Keratinocyte (primary cell): ENCODE measurements at regions not wholly inside any gene's neighbourhood (a gene's known extent, or its start where the extent isn't known, plus 50 kb on each side); places are given as distances from the start of the nearest gene placed in this dataset.

ENCODE experiments used
- DNase-seq: peaks from one replicate; pipeline ENCODE4 v3.0.0-alpha.2; 2011; ENCODE audit warnings: low read depth, missing footprints, low spot score
- FAIRE-seq: peaks from 2 replicates; lab custom pipeline; 2011; peaks lifted over from hg19 to GRCh38; lab: Jason Lieb, UNC
- H2AFZ ChIP-seq: 2 replicates; pipeline ENCODE4 v1.6.0; 2012; ENCODE audit warnings: low read length, control low read depth, inconsistent platforms; ENCODE audit not compliant: control insufficient read depth
- H3K27ac ChIP-seq: 2 replicates; pipeline ENCODE4 v1.5.1; 2011; ENCODE audit warnings: low read length; ENCODE audit not compliant: control insufficient read depth, insufficient read depth
- H3K27me3 ChIP-seq: 3 replicates; pipeline ENCODE4 v1.6.0; 2011; ENCODE audit warnings: low read length; ENCODE audit not compliant: control insufficient read depth, insufficient read depth; ENCODE audit errors: extremely low read depth
- H3K36me3 ChIP-seq, 2 experiments: 2 replicates in 1 of 2; 3 replicates in 1 of 2; pipeline ENCODE4 v1.5.1; 2011; ENCODE audit warnings: low read length in 2 of 2, mild to moderate bottlenecking in 1 of 2; ENCODE audit not compliant: control insufficient read depth in 2 of 2, insufficient read depth in 2 of 2; ENCODE audit errors: extremely low read depth in 1 of 2
- H3K4me1 ChIP-seq: 3 replicates; pipeline ENCODE4 v1.5.1; 2011; ENCODE audit warnings: low read length; ENCODE audit not compliant: control insufficient read depth, insufficient read depth; ENCODE audit errors: extremely low read depth
- H3K4me2 ChIP-seq: 3 replicates; pipeline ENCODE4 v1.6.0; 2011; ENCODE audit warnings: low read depth, low read length; ENCODE audit not compliant: control insufficient read depth, insufficient read depth; ENCODE audit errors: extremely low read depth
- H3K4me3 ChIP-seq, 3 experiments: fragments of 200-600 bp in 1 of 3; sonication (generic) in 1 of 3; 2 replicates in 2 of 3; 3 replicates in 1 of 3; pipeline ENCODE4 v1.5.1; 2011 to 2016; ENCODE audit warnings: low read length in 3 of 3, mild to moderate bottlenecking in 3 of 3, control low read depth in 2 of 3, inconsistent platforms in 1 of 3, low read depth in 1 of 3, mixed read lengths in 1 of 3, mixed run types in 1 of 3, moderate library complexity in 1 of 3; ENCODE audit not compliant: control insufficient read depth in 2 of 3, insufficient read depth in 2 of 3; ENCODE audit errors: extremely low read depth in 1 of 3
- H3K79me2 ChIP-seq: 2 replicates; pipeline ENCODE4 v1.6.0; 2012; ENCODE audit warnings: low read length; ENCODE audit not compliant: control insufficient read depth, insufficient read depth
- H3K9ac ChIP-seq: 3 replicates; pipeline ENCODE4 v1.6.0; 2011; ENCODE audit warnings: low read length; ENCODE audit not compliant: control insufficient read depth, insufficient read depth; ENCODE audit errors: extremely low read depth
- H3K9me1 ChIP-seq: 3 replicates; pipeline ENCODE4 v1.6.0; 2011; ENCODE audit warnings: low read length; ENCODE audit not compliant: control insufficient read depth, insufficient read depth; ENCODE audit errors: extremely low read depth
- H3K9me3 ChIP-seq: 2 replicates; pipeline ENCODE4 v1.5.1; 2012; ENCODE audit warnings: low read depth, low read length; ENCODE audit not compliant: control insufficient read depth
- H4K20me1 ChIP-seq: 3 replicates; pipeline ENCODE4 v1.6.0; 2011; ENCODE audit warnings: low read length; ENCODE audit not compliant: control insufficient read depth, insufficient read depth; ENCODE audit errors: extremely low read depth
- EZH2 ChIP-seq: IDR thresholded peaks from one replicate; pipeline ENCODE4 v1.6.1; 2012; ENCODE audit warnings: inconsistent platforms, mild to moderate bottlenecking, low read length, moderate library complexity
- dilution Hi-C: fragments of 300-500 bp; cut with MboI; formaldehyde crosslinking; loops from one replicate; pipeline ENCODE4 v1.7.0; 2020; ENCODE audit warnings: low sequenced_read_pairs; ENCODE audit not compliant: extremely low pct_ligation_motif_present
- TF ChIP-seq, protein P1 (sequence below), 3 experiments: IDR thresholded peaks in 1 of 3; conservative IDR thresholded peaks in 1 of 3; optimal IDR thresholded peaks in 1 of 3; 2 replicates in 2 of 3; 3 replicates in 1 of 3; pipeline versions ENCODE3 to v1.5.1; 2011; ENCODE audit warnings: low read length in 3 of 3, mild to moderate bottlenecking in 3 of 3, moderate library complexity in 2 of 3, control low read depth in 1 of 3, inconsistent platforms in 1 of 3; ENCODE audit not compliant: insufficient read depth in 2 of 3; ENCODE audit errors: extremely low read depth in 1 of 3

DNA sequence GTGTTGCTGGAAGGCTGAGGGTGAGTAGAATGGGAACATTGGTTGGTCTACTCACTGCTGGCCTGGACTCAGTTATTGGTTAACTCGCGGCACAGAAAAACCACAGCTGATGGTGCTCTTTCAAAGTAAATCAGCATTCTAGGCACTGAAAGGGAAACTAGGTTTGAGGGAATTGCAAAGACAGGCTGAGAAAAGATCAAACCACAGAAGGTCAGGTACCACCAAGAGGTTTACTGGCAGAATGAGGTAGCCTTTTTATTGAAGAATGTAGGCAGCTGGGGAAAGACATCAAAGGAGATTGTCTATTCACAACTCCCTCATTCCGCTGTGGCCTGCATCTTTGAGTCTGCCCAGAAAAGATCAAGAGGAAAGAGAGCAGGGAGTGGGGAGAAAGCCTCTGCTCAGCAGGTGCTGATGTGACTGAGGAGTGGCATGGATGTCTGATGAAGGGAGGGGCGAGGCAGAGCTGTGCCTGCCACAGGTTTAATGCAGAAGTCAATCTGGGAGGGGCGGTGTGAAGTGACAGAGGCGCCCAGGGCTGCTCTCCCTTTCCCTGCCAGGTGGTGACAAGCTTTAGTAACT, 255.5 kb downstream of the MAN2A1 start:
- Histone ChIP-seq H4K20me1 (no peaks in the 10 kb centered on the region), H3K4me1 (no peaks in the 10 kb centered on the region), H3K27me3 (peaks cover 4% of the 10 kb centered on the region), H3K4me3 (no peak overlapping the region), H3K9me3 (no peaks in the 10 kb centered on the region), H3K79me2 (no peaks in the 10 kb centered on the region), H2AFZ (no peak overlapping the region), H3K4me2 (no peak overlapping the region), H3K9ac (no peak overlapping the region), H3K9me1 (no peaks in the 10 kb centered on the region), H3K27ac (no peak overlapping the region), H3K36me3 (no peaks in the 10 kb centered on the region)
- DNase-seq (no peak), FAIRE-seq (no peak)
- no peak for TF ChIP-seq EZH2
- TF ChIP-seq, protein P1, sequence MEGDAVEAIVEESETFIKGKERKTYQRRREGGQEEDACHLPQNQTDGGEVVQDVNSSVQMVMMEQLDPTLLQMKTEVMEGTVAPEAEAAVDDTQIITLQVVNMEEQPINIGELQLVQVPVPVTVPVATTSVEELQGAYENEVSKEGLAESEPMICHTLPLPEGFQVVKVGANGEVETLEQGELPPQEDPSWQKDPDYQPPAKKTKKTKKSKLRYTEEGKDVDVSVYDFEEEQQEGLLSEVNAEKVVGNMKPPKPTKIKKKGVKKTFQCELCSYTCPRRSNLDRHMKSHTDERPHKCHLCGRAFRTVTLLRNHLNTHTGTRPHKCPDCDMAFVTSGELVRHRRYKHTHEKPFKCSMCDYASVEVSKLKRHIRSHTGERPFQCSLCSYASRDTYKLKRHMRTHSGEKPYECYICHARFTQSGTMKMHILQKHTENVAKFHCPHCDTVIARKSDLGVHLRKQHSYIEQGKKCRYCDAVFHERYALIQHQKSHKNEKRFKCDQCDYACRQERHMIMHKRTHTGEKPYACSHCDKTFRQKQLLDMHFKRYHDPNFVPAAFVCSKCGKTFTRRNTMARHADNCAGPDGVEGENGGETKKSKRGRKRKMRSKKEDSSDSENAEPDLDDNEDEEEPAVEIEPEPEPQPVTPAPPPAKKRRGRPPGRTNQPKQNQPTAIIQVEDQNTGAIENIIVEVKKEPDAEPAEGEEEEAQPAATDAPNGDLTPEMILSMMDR (optimal IDR thresholded peaks at IDR 0.05 in 1 of 3, IDR thresholded peaks at IDR 0.05 in 1 of 3, conservative IDR thresholded peaks at IDR 0.05 in 1 of 3; ENCODE audit: extremely low read depth in 1 of 3, insufficient read depth in 2 of 3, low read length in 3 of 3), result no peak
- dilution Hi-C loops, result no loop called here

DNA sequence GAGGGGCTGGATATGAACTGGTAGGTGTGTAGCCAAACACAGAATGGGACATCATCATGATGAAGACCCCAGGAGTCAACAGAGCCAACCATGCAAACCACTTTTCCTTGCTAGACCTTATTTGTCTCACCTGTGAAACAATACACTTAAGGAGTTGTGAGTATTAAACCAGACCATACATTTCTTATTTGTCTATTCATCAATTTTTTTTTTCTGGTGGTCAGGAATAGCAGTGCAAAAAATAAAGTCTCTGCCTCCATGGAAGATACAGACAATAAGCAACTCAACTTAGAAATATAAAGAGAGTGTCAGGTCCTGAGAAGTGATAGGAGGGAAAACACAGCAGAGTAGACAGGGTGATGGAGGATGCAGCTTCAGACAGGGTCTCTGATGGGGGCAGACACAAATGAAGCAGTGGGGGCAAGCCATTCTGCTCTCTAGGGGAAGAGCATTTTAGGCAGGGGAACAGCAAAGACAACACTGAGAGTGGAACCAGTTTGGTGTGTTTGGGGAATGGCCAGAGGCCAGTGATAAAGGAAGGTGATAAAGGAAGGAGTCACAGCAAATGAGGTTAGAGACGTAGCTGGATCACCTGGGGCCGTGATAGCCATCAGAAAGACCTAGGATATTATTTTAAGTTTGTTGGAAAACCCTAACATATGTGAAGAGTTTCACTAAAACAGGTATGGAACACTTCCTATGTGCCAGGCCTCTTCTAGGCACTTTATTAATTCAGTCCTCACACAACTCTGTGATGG, 256.2 kb downstream of the MAN2A1 start:
- Histone ChIP-seq H2AFZ (no peak overlapping the region), H3K27ac (no peak overlapping the region), H3K9ac (no peak overlapping the region), H3K4me1 (no peaks in the 10 kb centered on the region), H3K36me3 (no peaks in the 10 kb centered on the region), H3K9me1 (no peaks in the 10 kb centered on the region), H3K27me3 (peaks cover 4% of the 10 kb centered on the region), H3K79me2 (no peaks in the 10 kb centered on the region), H3K4me3 (no peak overlapping the region), H3K4me2 (no peak overlapping the region), H3K9me3 (no peaks in the 10 kb centered on the region), H4K20me1 (no peaks in the 10 kb centered on the region)
- no peak for DNase-seq
- FAIRE-seq, result no peak
- TF ChIP-seq, protein P1 (optimal IDR thresholded peaks at IDR 0.05 in 1 of 3, IDR thresholded peaks at IDR 0.05 in 1 of 3, conservative IDR thresholded peaks at IDR 0.05 in 1 of 3; ENCODE audit: extremely low read depth in 1 of 3, insufficient read depth in 2 of 3, low read length in 3 of 3), result no peak
- no peak for TF ChIP-seq EZH2
- dilution Hi-C loops, result no loop called here
